Spleen (tissue), 11 donors: ENCODE measurements at regions not wholly inside any gene's neighbourhood (a gene's known extent, or its start where the extent isn't known, plus 50 kb on each side); places are given as distances from the start of the nearest gene placed in this dataset.

Experiments used
- DNase-seq: peaks from one replicate; pipeline ENCODE4 v3.0.0-alpha.2; 2020
- H3K27ac ChIP-seq, 8 donors: fragments of 200-600 bp; sonication (generic) in 7 of 8; 1 replicate in 4 of 8; 2 replicates in 4 of 8; pipeline versions ENCODE4 v1.5.0 to v1.8.0; 2016 to 2021; ENCODE audit warnings: inconsistent platforms in 4 of 8, mild to moderate bottlenecking in 4 of 8, moderate library complexity in 1 of 8
- H3K27me3 ChIP-seq, 7 donors: fragments of 200-600 bp; sonication (generic) in 6 of 7; replicated peaks in 1 of 7; 1 replicate in 4 of 7; 2 replicates in 3 of 7; pipeline versions ENCODE4 v1.5.0 to v1.8.0; 2016 to 2021; ENCODE audit warnings: inconsistent platforms in 3 of 7, mild to moderate bottlenecking in 1 of 7
- H3K36me3 ChIP-seq, 6 donors: fragments of 200-600 bp; sonication (generic) in 5 of 6; 1 replicate in 4 of 6; 2 replicates in 2 of 6; pipeline versions ENCODE4 v1.5.0 to v1.8.0; 2016 to 2021; ENCODE audit warnings: inconsistent platforms in 2 of 6
- H3K4me1 ChIP-seq, 6 donors: fragments of 200-600 bp; sonication (generic) in 5 of 6; 1 replicate in 3 of 6; 2 replicates in 3 of 6; pipeline versions ENCODE4 v1.5.0 to v1.8.0; 2016 to 2021; ENCODE audit warnings: inconsistent platforms in 3 of 6
- H3K4me3 ChIP-seq, 8 donors: fragments of 200-600 bp; sonication (generic) in 7 of 8; 1 replicate in 4 of 8; 2 replicates in 4 of 8; pipeline versions ENCODE4 v1.5.0 to v1.8.0; 2016 to 2021; ENCODE audit warnings: inconsistent platforms in 4 of 8, mild to moderate bottlenecking in 4 of 8, moderate library complexity in 2 of 8
- H3K9me3 ChIP-seq, 8 donors: fragments of 200-600 bp; sonication (generic) in 7 of 8; 1 replicate in 4 of 8; 2 replicates in 4 of 8; pipeline versions ENCODE4 v1.5.0 to v1.8.0; 2016 to 2021; ENCODE audit warnings: inconsistent platforms in 4 of 8
- CTCF ChIP-seq, 11 experiments: fragments of 200-600 bp in 7 of 11; fragments of 450-650 bp in 4 of 11; sonication (generic) in 4 of 11; IDR thresholded peaks in 8 of 11; conservative IDR thresholded peaks in 3 of 11; 1 replicate in 7 of 11; 2 replicates in 4 of 11; pipeline versions ENCODE4 v1.4.0 to v1.8.0; 2016 to 2021; ENCODE audit warnings: antibody characterized with exemption in 11 of 11, inconsistent platforms in 4 of 11, mild to moderate bottlenecking in 1 of 11
- POLR2A ChIP-seq, 3 donors: fragments of 450-650 bp; IDR thresholded peaks; one replicate each; pipeline ENCODE4 v1.5.1; 2017; ENCODE audit warnings: antibody characterized with exemption in 3 of 3, mild to moderate bottlenecking in 1 of 3
- POLR2AphosphoS5 ChIP-seq, 3 donors: sonication (generic); formaldehyde crosslinking; IDR thresholded peaks; one replicate each; pipeline ENCODE4 v1.5.1; 2017; ENCODE audit warnings: antibody characterized with exemption in 3 of 3
- WGBS, 5 donors: extraction: QIAGEN DNeasy Blood & Tissue Kit in 3 of 5; methylation state at CpG; one replicate each; pipeline versions ENCODE4 v1.1.5 to v1.1.7; 2013 to 2018; 5-methylcytosine and 5-hydroxymethylcytosine counted together
- intact Hi-C: fragments of 100-400 bp; cut with DNase I; formaldehyde crosslinking; loops from one replicate; pipeline ENCODE4 v1.15.0; 2023; ENCODE audit warnings: low total_unique reads
- donor health status: healthy with polysubstance abuse.
- donor health status: DM: no; HTN: no; CAD: no; lungs with moderate emphysema.
- donor health status: DM: no; HTN: no; CAD: no.
- donor health status: Bipolar disorder and iron deficiency.
- donor health status: healthy.
- donor health status: DM: no; HTN: no; CAD: no.
- donor health status: DM: yes; HTN: yes; CAD: no.

- 79 to 95% (median 88%) methylated on average over 6 of the region's 6 CpGs for WGBS, 5 donors
- H3K9me3 ChIP-seq: no peaks in the 10 kb centered on the region
- no peak overlapping the region for H3K27ac ChIP-seq
- H3K36me3 ChIP-seq: no peaks in the 10 kb centered on the region
- TF ChIP-seq POLR2A (IDR thresholded peaks at IDR 0.05) (no peak), CTCF (IDR thresholded peaks at IDR 0.05 in 8 of 11, conservative IDR thresholded peaks at IDR 0.05 in 3 of 11) (no peak), POLR2AphosphoS5 (IDR thresholded peaks at IDR 0.05) (no peak)
- no peak overlapping the region for H3K4me3 ChIP-seq
- intact Hi-C loops: no loop called here
- no peak for DNase-seq
- no peaks in the 10 kb centered on the region for H3K27me3 ChIP-seq
- H3K4me1 ChIP-seq: no peaks in the 10 kb centered on the region
Observed at GRCh38 chr1:229991724-229992333, 75.2 kb upstream of the GALNT2 start.

GRCh38 chr1:229993060-229993459 is 74.0 kb upstream of the GALNT2 start:
- intact Hi-C loops: no loop called here
- Histone ChIP-seq H3K36me3 (no peaks in the 10 kb centered on the region), H3K9me3 (no peaks in the 10 kb centered on the region), H3K4me3 (no peak overlapping the region), H3K4me1 (no peaks in the 10 kb centered on the region), H3K27ac (no peak overlapping the region), H3K27me3 (no peaks in the 10 kb centered on the region)
- DNase-seq: no peak
- TF ChIP-seq CTCF (IDR thresholded peaks at IDR 0.05 in 8 of 11, conservative IDR thresholded peaks at IDR 0.05 in 3 of 11) (no peak), POLR2A (IDR thresholded peaks at IDR 0.05) (no peak), POLR2AphosphoS5 (IDR thresholded peaks at IDR 0.05) (no peak)

- 74 to 90% (median 85%) methylated on average over 3 of the region's 3 CpGs for whole genome bisulfite sequencing, 5 donors
- Histone ChIP-seq H3K9me3 (no peaks in the 10 kb centered on the region), H3K27me3 (no peaks in the 10 kb centered on the region), H3K36me3 (no peaks in the 10 kb centered on the region), H3K27ac (no peak overlapping the region), H3K4me1 (no peaks in the 10 kb centered on the region), H3K4me3 (no peak overlapping the region)
- TF ChIP-seq POLR2AphosphoS5 (IDR thresholded peaks at IDR 0.05) (no peak), CTCF (IDR thresholded peaks at IDR 0.05 in 8 of 11, conservative IDR thresholded peaks at IDR 0.05 in 3 of 11) (no peak), POLR2A (IDR thresholded peaks at IDR 0.05) (no peak)
- no peak for DNase-seq
- intact Hi-C loops: no loop called here
Observed at GRCh38 chr1:229993894-229994293, 73.1 kb upstream of the GALNT2 start.

- DNase-seq: no peak
- intact Hi-C loops: no loop called here
- Histone ChIP-seq H3K36me3 (no peaks in the 10 kb centered on the region), H3K9me3 (no peaks in the 10 kb centered on the region), H3K4me3 (no peak overlapping the region), H3K27me3 (peaks cover 0 to 3% (median 0%) of the 10 kb centered on the region in 7 donors), H3K4me1 (peaks cover 0 to 26% (median 7%) of the 10 kb centered on the region in 6 donors), H3K27ac (no peak overlapping the region)
- no peak for TF ChIP-seq POLR2A (IDR thresholded peaks at IDR 0.05)
- TF ChIP-seq POLR2AphosphoS5 (IDR thresholded peaks at IDR 0.05): no peak
- no peak for TF ChIP-seq CTCF (IDR thresholded peaks at IDR 0.05 in 8 of 11, conservative IDR thresholded peaks at IDR 0.05 in 3 of 11)
- WGBS, 5 donors: 49 to 73% (median 67%) methylated on average over 12 of the region's 12 CpGs
Observed at GRCh38 chr1:229999004-229999670, 67.9 kb upstream of the GALNT2 start.
